ENCODE measurements at regions not wholly inside any gene's neighbourhood (a gene's known extent, or its start where the extent isn't known, plus 50 kb on each side); places are given as distances from the start of the nearest gene placed in this dataset.

DNA sequence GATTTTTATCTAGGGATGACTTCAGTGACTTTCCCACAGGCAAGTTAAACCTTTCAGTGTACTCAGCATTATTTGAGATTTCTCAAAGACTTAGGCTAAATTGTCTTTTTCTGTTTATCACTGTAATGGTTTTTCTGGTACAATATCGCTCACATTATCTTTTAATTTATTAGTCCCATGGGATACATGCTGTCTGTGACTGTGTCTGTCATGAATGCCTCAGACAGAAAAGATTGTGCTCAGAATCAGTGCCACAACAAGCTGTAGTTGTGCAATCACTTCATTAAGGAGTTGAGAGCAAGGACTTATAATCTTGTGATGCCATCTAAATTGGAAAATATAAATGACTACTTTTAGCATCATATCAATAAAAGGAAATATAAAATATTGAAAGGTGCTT is 2374.2 kb upstream of the RAG2 start:
- H3K36me3 ChIP-seq (ENCODE audit: control insufficient read depth, insufficient read depth, low read length) = no peaks in the 10 kb centered on the region
- ChIA-PET POLR2A (no interaction called here), CTCF (no interaction called here)
- no peak for DNase-seq (ENCODE audit: low read depth)
- TF ChIP-seq, protein P1, sequence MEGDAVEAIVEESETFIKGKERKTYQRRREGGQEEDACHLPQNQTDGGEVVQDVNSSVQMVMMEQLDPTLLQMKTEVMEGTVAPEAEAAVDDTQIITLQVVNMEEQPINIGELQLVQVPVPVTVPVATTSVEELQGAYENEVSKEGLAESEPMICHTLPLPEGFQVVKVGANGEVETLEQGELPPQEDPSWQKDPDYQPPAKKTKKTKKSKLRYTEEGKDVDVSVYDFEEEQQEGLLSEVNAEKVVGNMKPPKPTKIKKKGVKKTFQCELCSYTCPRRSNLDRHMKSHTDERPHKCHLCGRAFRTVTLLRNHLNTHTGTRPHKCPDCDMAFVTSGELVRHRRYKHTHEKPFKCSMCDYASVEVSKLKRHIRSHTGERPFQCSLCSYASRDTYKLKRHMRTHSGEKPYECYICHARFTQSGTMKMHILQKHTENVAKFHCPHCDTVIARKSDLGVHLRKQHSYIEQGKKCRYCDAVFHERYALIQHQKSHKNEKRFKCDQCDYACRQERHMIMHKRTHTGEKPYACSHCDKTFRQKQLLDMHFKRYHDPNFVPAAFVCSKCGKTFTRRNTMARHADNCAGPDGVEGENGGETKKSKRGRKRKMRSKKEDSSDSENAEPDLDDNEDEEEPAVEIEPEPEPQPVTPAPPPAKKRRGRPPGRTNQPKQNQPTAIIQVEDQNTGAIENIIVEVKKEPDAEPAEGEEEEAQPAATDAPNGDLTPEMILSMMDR (IDR thresholded peaks at IDR 0.05; ENCODE audit: insufficient read depth, low read depth, low read length) = no peak
- no peaks in the 10 kb centered on the region for H3K27me3 ChIP-seq (ENCODE audit: control insufficient read depth, insufficient read depth, low read length)
- no peak overlapping the region for H3K4me3 ChIP-seq (ENCODE audit: low read depth, low read length)

DNA sequence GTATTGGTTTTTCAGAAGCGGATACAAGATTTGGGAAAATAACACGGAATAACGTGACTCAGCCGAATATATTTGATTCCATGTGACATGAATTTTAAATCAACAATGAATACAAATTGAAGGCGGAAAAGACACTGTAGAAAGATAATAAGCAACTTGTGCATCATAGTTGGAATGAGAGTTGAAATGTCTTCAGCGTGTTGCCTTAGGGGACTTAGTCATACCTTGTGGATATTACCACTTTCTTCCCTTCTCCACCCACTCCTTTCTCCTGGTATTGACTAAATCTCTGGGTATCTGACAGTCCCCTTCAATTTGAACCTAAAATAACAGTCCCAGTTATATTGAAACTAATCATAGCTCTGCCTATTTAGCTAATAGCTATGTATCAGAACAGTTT is 2373.1 kb upstream of the RAG2 start:
- ChIA-PET POLR2A (no interaction called here), CTCF (no interaction called here)
- DNase-seq (ENCODE audit: low read depth) = no peak

DNA sequence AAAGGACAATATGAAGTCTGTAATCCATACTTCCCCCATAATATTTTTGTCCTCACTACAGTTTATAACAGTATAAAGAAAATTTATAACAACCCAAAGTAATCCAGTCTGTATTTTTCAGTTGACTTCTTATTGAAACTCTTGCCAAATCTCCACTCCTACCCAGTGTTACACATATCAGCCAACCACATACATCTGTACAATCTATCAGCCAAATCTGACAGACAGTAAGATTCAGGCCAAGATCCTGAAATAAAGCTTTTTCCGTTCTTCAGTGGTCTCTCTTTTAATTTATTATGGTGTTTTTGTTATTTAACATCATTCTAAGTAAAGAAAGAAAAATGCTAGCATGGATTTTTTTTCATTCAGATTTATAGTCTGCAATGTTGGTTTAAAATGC is 2370.9 kb upstream of the RAG2 start:
- TF ChIP-seq, protein P1 (IDR thresholded peaks at IDR 0.05; ENCODE audit: insufficient read depth, low read depth, low read length) = no peak
- Histone ChIP-seq H3K27me3 (ENCODE audit: control insufficient read depth, insufficient read depth, low read length) (no peaks in the 10 kb centered on the region), H3K4me3 (ENCODE audit: low read depth, low read length) (no peak overlapping the region), H3K36me3 (ENCODE audit: control insufficient read depth, insufficient read depth, low read length) (no peaks in the 10 kb centered on the region)
- CTCF ChIA-PET = no interaction called here
- no peak for DNase-seq (ENCODE audit: low read depth)
- POLR2A ChIA-PET = no interaction called here

More for the DNA sequence above, 2373.1 kb upstream of the RAG2 start:
- Histone ChIP-seq H3K27me3 (ENCODE audit: control insufficient read depth, insufficient read depth, low read length) (no peaks in the 10 kb centered on the region), H3K36me3 (ENCODE audit: control insufficient read depth, insufficient read depth, low read length) (no peaks in the 10 kb centered on the region), H3K4me3 (ENCODE audit: low read depth, low read length) (no peak overlapping the region)
- TF ChIP-seq, protein P1 (IDR thresholded peaks at IDR 0.05; ENCODE audit: insufficient read depth, low read depth, low read length) = no peak

DNA sequence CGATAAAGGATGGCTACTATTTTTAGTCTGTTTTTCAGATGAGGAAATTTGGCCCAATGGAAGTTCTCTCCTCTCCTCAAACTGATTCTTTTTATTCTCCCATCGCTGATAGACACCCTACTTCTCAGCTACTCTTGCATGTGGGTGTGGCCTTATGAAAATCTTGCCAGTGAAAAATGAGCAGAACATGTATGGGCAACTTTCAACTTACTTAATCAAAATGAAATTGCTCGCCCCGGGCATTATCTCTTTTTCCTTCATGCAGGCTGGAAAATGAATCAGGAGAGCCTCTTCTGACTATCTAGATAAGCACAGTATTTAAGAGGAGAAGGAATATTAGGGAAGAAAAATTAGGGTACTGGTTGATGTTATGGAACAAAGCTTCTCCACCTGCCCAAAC is 2354.7 kb upstream of the RAG2 start:
- TF ChIP-seq, protein P1 (IDR thresholded peaks at IDR 0.05; ENCODE audit: insufficient read depth, low read depth, low read length) = no peak
- H3K4me3 ChIP-seq (ENCODE audit: low read depth, low read length) = no peak overlapping the region
- no peaks in the 10 kb centered on the region for H3K27me3 ChIP-seq (ENCODE audit: control insufficient read depth, insufficient read depth, low read length)
- H3K36me3 ChIP-seq (ENCODE audit: control insufficient read depth, insufficient read depth, low read length) = no peaks in the 10 kb centered on the region
- no peak for DNase-seq (ENCODE audit: low read depth)
- CTCF ChIA-PET = no interaction called here
- POLR2A ChIA-PET = no interaction called here

DNA sequence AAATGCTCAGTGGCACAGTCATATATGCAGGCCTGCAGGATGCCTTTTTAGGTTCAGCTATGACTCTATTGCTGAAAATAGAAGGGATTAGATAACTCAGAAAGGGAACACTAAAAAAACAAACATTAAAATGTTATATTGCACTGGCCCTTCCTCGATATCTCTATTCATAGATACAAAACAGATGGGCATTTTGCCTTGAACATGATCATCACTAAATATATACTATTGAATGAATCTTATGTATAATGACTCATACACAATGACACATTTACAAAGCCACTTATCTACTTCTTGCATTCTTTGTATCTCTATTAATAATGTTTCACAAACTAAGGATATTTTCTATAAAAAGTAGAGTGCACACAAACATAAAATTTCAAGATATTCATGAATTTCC is 2352.8 kb upstream of the RAG2 start:
- Histone ChIP-seq H3K4me3 (ENCODE audit: low read depth, low read length) (no peak overlapping the region), H3K27me3 (ENCODE audit: control insufficient read depth, insufficient read depth, low read length) (no peaks in the 10 kb centered on the region), H3K36me3 (ENCODE audit: control insufficient read depth, insufficient read depth, low read length) (no peaks in the 10 kb centered on the region)
- TF ChIP-seq, protein P1 (IDR thresholded peaks at IDR 0.05; ENCODE audit: insufficient read depth, low read depth, low read length) = no peak
- DNase-seq (ENCODE audit: low read depth) = no peak
- ChIA-PET CTCF (no interaction called here), POLR2A (no interaction called here)
